ENCODE measurements at regions not wholly inside any gene's neighbourhood (a gene's known extent, or its start where the extent isn't known, plus 50 kb on each side); places are given as distances from the start of the nearest gene placed in this dataset.

GRCh38 chr6:97668716-97669115 lies 385.7 kb upstream of the MMS22L start:
- DNase-seq (ENCODE audit: extremely low read depth in 1 of 2, low read depth in 1 of 2): no peak

- peak in 1 of 2 donors; percentile 6 for DNase-seq (ENCODE audit: extremely low read depth in 1 of 2, low read depth in 1 of 2)
Observed at GRCh38 chr6:97669191-97670031, 386.4 kb upstream of the MMS22L start.

GRCh38 chr6:97674802-97675201 lies 391.8 kb upstream of the MMS22L start:
- no peak for DNase-seq (ENCODE audit: extremely low read depth in 1 of 2, low read depth in 1 of 2)

- no peak for DNase-seq (ENCODE audit: extremely low read depth in 1 of 2, low read depth in 1 of 2)
Observed at GRCh38 chr6:97677626-97678025, 394.6 kb upstream of the MMS22L start.

GRCh38 chr6:97687916-97688315 lies 404.9 kb upstream of the MMS22L start:
- no peak for DNase-seq (ENCODE audit: extremely low read depth in 1 of 2, low read depth in 1 of 2)

- DNase-seq (ENCODE audit: extremely low read depth in 1 of 2, low read depth in 1 of 2): no peak
Observed at GRCh38 chr6:97689078-97689754, 406.2 kb upstream of the MMS22L start.

GRCh38 chr6:97697456-97697855 lies 414.4 kb upstream of the MMS22L start:
- DNase-seq (ENCODE audit: extremely low read depth in 1 of 2, low read depth in 1 of 2): no peak

- no peak for DNase-seq (ENCODE audit: extremely low read depth in 1 of 2, low read depth in 1 of 2)
Observed at GRCh38 chr6:97701801-97702200, 418.8 kb upstream of the MMS22L start.

- DNase-seq (ENCODE audit: extremely low read depth in 1 of 2, low read depth in 1 of 2): no peak
Observed at GRCh38 chr6:97702248-97702647, 419.2 kb upstream of the MMS22L start.

GRCh38 chr6:97703661-97704060 lies 420.6 kb upstream of the MMS22L start:
- no peak for DNase-seq (ENCODE audit: extremely low read depth in 1 of 2, low read depth in 1 of 2)

- DNase-seq (ENCODE audit: extremely low read depth in 1 of 2, low read depth in 1 of 2): no peak
Observed at GRCh38 chr6:97705568-97705967, 422.6 kb upstream of the MMS22L start.

GRCh38 chr6:97712751-97713150 lies 429.7 kb upstream of the MMS22L start:
- no peak for DNase-seq (ENCODE audit: extremely low read depth in 1 of 2, low read depth in 1 of 2)

GRCh38 chr6:97714772-97715171 lies 431.8 kb upstream of the MMS22L start:
- DNase-seq (ENCODE audit: extremely low read depth in 1 of 2, low read depth in 1 of 2): no peak

- DNase-seq (ENCODE audit: extremely low read depth in 1 of 2, low read depth in 1 of 2): no peak
Observed at GRCh38 chr6:97717086-97717485, 434.1 kb upstream of the MMS22L start.

GRCh38 chr6:97726378-97726777 lies 443.4 kb upstream of the MMS22L start:
- DNase-seq (ENCODE audit: extremely low read depth in 1 of 2, low read depth in 1 of 2): no peak

- no peak for DNase-seq (ENCODE audit: extremely low read depth in 1 of 2, low read depth in 1 of 2)
Observed at GRCh38 chr6:97732045-97732444, 449.0 kb upstream of the MMS22L start.

- DNase-seq (ENCODE audit: extremely low read depth in 1 of 2, low read depth in 1 of 2): no peak
Observed at GRCh38 chr6:97757575-97757974, 474.6 kb upstream of the MMS22L start.

GRCh38 chr6:97765461-97765860 lies 482.4 kb upstream of the MMS22L start:
- DNase-seq (ENCODE audit: extremely low read depth in 1 of 2, low read depth in 1 of 2): no peak

GRCh38 chr6:97771372-97771771 lies 488.4 kb upstream of the MMS22L start:
- no peak for DNase-seq (ENCODE audit: extremely low read depth in 1 of 2, low read depth in 1 of 2)

- no peak for DNase-seq (ENCODE audit: extremely low read depth in 1 of 2, low read depth in 1 of 2)
Observed at GRCh38 chr6:97775012-97775411, 492.0 kb upstream of the MMS22L start.

GRCh38 chr6:97778290-97779038 lies 495.4 kb upstream of the MMS22L start:
- no peak for DNase-seq (ENCODE audit: extremely low read depth in 1 of 2, low read depth in 1 of 2)
